Prostate gland (tissue), 2 donors: ENCODE measurements at regions not wholly inside any gene's neighbourhood (a gene's known extent, or its start where the extent isn't known, plus 50 kb on each side); places are given as distances from the start of the nearest gene placed in this dataset.

Experiments
- DNase-seq: peaks from one replicate; pipeline ENCODE4 v3.0.0-alpha.2; 2019; ENCODE audit warnings: low spot score
- H3K27ac ChIP-seq, 2 donors: fragments of 200-600 bp; sonication (generic); 2 replicates each; pipeline ENCODE4 v1.5.1; 2017 to 2019
- H3K27me3 ChIP-seq: fragments of 200-600 bp; sonication (generic); replicated peaks from 2 replicates; pipeline ENCODE4 v1.5.1; 2019; ENCODE audit not compliant: insufficient read depth
- H3K36me3 ChIP-seq, 2 donors: fragments of 200-600 bp; sonication (generic); 1 replicate in 1 of 2; 2 replicates in 1 of 2; pipeline versions ENCODE4 v1.5.1 to v1.8.1; 2017 to 2019
- H3K4me1 ChIP-seq: fragments of 200-600 bp; sonication (generic); replicated peaks from 2 replicates; pipeline ENCODE4 v1.5.1; 2019
- H3K4me3 ChIP-seq, 2 donors: fragments of 200-600 bp; sonication (generic); 2 replicates each; pipeline ENCODE4 v1.5.1; 2017 to 2019
- H3K9me3 ChIP-seq: fragments of 200-600 bp; sonication (generic); 2 replicates; pipeline ENCODE4 v1.5.1; 2017
- POLR2A ChIP-seq: fragments of 450-650 bp; IDR thresholded peaks from one replicate; pipeline ENCODE4 v1.6.1; 2016; ENCODE audit warnings: antibody characterized with exemption, mild to moderate bottlenecking
- POLR2AphosphoS5 ChIP-seq: sonication (generic); formaldehyde crosslinking; IDR thresholded peaks from one replicate; pipeline ENCODE4 v1.6.1; 2017; ENCODE audit warnings: antibody characterized with exemption
- WGBS: methylation state at CpG from one replicate; pipeline ENCODE4 v1.1.5; 2018; 5-methylcytosine and 5-hydroxymethylcytosine counted together
- intact Hi-C: fragments of 100-400 bp; cut with DNase I; formaldehyde crosslinking; loops from one replicate; pipeline ENCODE4 v1.14.2; 2022
- TF ChIP-seq, protein P1 (sequence below), 4 experiments: fragments of 200-600 bp in 2 of 4; fragments of 450-650 bp in 2 of 4; sonication (generic) in 2 of 4; IDR thresholded peaks; 1 replicate in 3 of 4; 2 replicates in 1 of 4; pipeline ENCODE4 v1.5.1; 2016 to 2019; ENCODE audit warnings: antibody characterized with exemption in 4 of 4, mild to moderate bottlenecking in 2 of 4, moderate library complexity in 2 of 4

DNA sequence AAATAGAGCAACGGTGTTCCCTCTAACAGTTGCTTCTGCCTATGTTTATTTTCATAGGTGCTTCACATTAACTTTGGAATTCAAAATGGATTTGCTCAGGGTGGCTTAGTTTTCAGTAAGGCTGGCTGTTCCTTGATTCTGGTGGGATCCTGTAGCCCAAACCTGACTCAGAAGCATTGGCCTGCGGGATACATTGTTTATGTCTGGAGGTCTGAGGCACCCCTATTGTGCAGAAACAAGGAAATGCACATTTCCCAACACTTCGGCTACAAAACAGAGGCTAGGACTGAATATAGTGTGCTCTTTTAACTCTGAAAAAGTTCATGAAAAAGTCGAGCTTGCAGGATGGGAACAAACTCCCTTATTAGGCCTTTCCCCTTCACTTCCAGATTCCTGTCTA is 133.8 kb upstream of the F3 start:
- no peaks in the 10 kb centered on the region for H3K9me3 ChIP-seq
- no peak for DNase-seq
- H3K4me3 ChIP-seq, result no peak overlapping the region
- no peaks in the 10 kb centered on the region for H3K36me3 ChIP-seq
- WGBS, result 64% methylated on average over 4 of the region's 4 CpGs
- H3K27ac ChIP-seq, result peak overlapping the region; percentile 62
- intact Hi-C loops, result no loop called here
- TF ChIP-seq POLR2A, result no peak
- TF ChIP-seq, protein P1, sequence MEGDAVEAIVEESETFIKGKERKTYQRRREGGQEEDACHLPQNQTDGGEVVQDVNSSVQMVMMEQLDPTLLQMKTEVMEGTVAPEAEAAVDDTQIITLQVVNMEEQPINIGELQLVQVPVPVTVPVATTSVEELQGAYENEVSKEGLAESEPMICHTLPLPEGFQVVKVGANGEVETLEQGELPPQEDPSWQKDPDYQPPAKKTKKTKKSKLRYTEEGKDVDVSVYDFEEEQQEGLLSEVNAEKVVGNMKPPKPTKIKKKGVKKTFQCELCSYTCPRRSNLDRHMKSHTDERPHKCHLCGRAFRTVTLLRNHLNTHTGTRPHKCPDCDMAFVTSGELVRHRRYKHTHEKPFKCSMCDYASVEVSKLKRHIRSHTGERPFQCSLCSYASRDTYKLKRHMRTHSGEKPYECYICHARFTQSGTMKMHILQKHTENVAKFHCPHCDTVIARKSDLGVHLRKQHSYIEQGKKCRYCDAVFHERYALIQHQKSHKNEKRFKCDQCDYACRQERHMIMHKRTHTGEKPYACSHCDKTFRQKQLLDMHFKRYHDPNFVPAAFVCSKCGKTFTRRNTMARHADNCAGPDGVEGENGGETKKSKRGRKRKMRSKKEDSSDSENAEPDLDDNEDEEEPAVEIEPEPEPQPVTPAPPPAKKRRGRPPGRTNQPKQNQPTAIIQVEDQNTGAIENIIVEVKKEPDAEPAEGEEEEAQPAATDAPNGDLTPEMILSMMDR (IDR thresholded peaks at IDR 0.05), result no peak
- no peak for TF ChIP-seq POLR2AphosphoS5
- H3K27me3 ChIP-seq, result no peaks in the 10 kb centered on the region
- H3K4me1 ChIP-seq, result peaks cover 5% of the 10 kb centered on the region

DNA sequence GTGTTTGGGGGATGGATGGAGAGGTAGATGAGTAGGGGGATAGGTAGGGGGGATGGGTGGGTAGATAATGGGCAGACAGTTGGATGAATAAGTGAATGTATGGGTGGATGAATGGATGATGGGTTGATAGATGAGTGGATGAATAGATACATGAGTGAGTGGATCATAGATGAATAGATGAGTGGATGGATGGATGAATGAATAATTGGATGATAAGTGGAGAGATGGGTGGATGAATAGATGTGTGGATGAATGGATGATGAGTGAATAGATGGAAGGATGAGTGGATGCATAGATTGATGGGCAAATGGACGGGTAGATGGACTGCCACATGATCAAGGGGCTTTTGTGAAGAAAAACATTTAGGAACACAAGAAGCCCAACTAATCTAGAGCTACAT is 133.3 kb upstream of the F3 start:
- no peaks in the 10 kb centered on the region for H3K9me3 ChIP-seq
- 87% methylated on average over 1 of the region's 1 CpG for WGBS
- no peaks in the 10 kb centered on the region for H3K27me3 ChIP-seq
- H3K27ac ChIP-seq, result peak overlapping the region in 1 of 2 donors; percentile 10
- no peaks in the 10 kb centered on the region for H3K36me3 ChIP-seq
- no peak overlapping the region for H3K4me3 ChIP-seq
- no peak for DNase-seq
- intact Hi-C loops, result no loop called here
- no peak for TF ChIP-seq POLR2A
- TF ChIP-seq, protein P1 (IDR thresholded peaks at IDR 0.05), result no peak
- no peak for TF ChIP-seq POLR2AphosphoS5
- H3K4me1 ChIP-seq, result peaks cover 5% of the 10 kb centered on the region

DNA sequence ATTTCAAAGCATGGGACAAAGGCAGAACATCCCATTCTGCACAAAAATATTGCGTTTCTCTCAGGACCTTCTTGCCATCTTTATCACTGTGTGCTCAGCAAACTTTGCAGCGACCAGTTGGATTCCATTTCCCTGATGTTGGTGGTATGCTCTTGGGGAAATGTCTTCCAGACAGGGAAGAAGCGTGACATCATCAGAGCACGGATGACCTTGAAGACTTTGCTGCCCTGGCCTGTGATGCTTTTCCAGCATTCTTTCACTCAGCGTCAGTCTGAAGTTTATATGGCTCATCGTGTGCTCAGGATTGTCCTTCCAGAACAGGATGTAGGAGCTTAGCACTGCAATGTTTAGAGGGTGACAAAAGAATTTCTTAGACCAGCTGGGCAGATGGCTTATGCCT is 131.4 kb upstream of the F3 start:
- H3K4me3 ChIP-seq, result no peak overlapping the region
- peaks cover 5% of the 10 kb centered on the region for H3K4me1 ChIP-seq
- no peaks in the 10 kb centered on the region for H3K9me3 ChIP-seq
- no peaks in the 10 kb centered on the region for H3K27me3 ChIP-seq
- 85% methylated on average over 6 of the region's 6 CpGs for WGBS
- H3K27ac ChIP-seq, result no peak overlapping the region
- H3K36me3 ChIP-seq, result no peaks in the 10 kb centered on the region
- DNase-seq, result no peak
- no peak for TF ChIP-seq POLR2A
- TF ChIP-seq POLR2AphosphoS5, result no peak
- TF ChIP-seq, protein P1 (IDR thresholded peaks at IDR 0.05), result no peak
- intact Hi-C loops, result no loop called here

DNA sequence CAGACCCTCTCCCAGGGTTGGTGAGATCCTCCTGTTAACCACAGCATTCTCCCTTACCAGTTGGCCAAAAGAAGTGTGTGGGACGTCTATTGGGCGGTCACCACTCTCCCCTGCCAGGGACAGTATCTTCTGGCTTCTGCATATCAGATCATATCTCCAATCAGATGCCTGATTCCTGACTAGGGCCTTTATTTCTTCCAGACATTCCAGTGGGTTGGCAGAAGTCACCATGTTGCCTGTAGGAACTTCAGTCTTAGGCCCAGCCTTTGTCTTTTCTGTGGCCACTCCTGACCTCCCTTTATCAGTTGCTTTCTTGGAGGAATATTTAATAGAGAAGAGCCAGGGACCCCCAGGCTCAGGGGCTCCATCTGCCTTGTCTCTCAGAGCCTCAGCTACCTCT is 130.4 kb upstream of the F3 start:
- H3K4me1 ChIP-seq, result peaks cover 2% of the 10 kb centered on the region
- no peak overlapping the region for H3K27ac ChIP-seq
- no peak for DNase-seq
- WGBS, result 95% methylated on average over 2 of the region's 2 CpGs
- TF ChIP-seq, protein P1 (IDR thresholded peaks at IDR 0.05), result no peak
- TF ChIP-seq POLR2A (no peak), POLR2AphosphoS5 (no peak)
- no peaks in the 10 kb centered on the region for H3K9me3 ChIP-seq
- no peaks in the 10 kb centered on the region for H3K27me3 ChIP-seq
- H3K36me3 ChIP-seq, result no peaks in the 10 kb centered on the region
- no peak overlapping the region for H3K4me3 ChIP-seq
- intact Hi-C loops, result no loop called here

DNA sequence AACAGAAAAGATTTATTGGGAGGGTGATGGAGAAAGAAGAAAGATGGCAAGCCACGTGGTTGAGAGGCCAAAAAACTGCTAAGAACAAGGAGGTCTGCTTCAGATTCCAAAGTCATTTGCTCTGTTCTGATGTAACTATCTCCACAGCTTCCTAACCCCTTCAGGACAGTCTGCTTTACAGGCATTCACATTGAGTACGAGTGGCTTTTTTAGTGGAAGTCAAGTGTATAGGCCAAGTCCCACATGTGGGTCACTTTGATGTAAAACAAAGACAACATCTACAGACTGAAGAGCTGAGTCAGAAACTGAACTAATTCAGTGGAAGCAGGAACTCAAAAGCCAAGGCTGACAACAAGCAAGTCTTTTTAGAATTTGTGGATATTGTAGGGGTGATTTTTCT is 128.7 kb upstream of the F3 start:
- TF ChIP-seq, protein P1 (IDR thresholded peaks at IDR 0.05), result no peak
- TF ChIP-seq POLR2AphosphoS5 (no peak), POLR2A (no peak)
- H3K9me3 ChIP-seq, result no peaks in the 10 kb centered on the region
- H3K36me3 ChIP-seq, result no peaks in the 10 kb centered on the region
- no peaks in the 10 kb centered on the region for H3K27me3 ChIP-seq
- H3K4me1 ChIP-seq, result no peaks in the 10 kb centered on the region
- H3K27ac ChIP-seq, result no peak overlapping the region
- WGBS, result 80% methylated on average over 2 of the region's 2 CpGs
- intact Hi-C loops, result no loop called here
- H3K4me3 ChIP-seq, result no peak overlapping the region
- no peak for DNase-seq
